ENCODE measurements at regions not wholly inside any gene's neighbourhood (a gene's known extent, or its start where the extent isn't known, plus 50 kb on each side); places are given as distances from the start of the nearest gene placed in this dataset.
A peak's percentile ranks its signal among the peaks of the same experiment; 100 is the strongest.

- DNase-seq (ENCODE audit: low spot score) = no peak
Measured at GRCh38 chr18:25724121-25724520, 366.3 kb downstream of the SS18 start.

- no peak for DNase-seq (ENCODE audit: low spot score)
Measured at GRCh38 chr18:25713103-25713502, 361.1 kb upstream of the ZNF521 start.

- no peak for DNase-seq (ENCODE audit: low spot score)
Measured at GRCh38 chr18:25710981-25711380, 359.0 kb upstream of the ZNF521 start.

GRCh38 chr18:25705650-25706049 is 353.7 kb upstream of the ZNF521 start:
- DNase-seq (ENCODE audit: low spot score) = no peak

- DNase-seq (ENCODE audit: low spot score) = no peak
Measured at GRCh38 chr18:25704494-25704893, 352.5 kb upstream of the ZNF521 start.

- no peak for DNase-seq (ENCODE audit: low spot score)
Measured at GRCh38 chr18:25704071-25704470, 352.1 kb upstream of the ZNF521 start.

GRCh38 chr18:25701821-25702220 is 349.9 kb upstream of the ZNF521 start:
- DNase-seq (ENCODE audit: low spot score) = no peak

GRCh38 chr18:25686960-25687500 is 335.1 kb upstream of the ZNF521 start:
- DNase-seq (ENCODE audit: low spot score) = no peak

GRCh38 chr18:25685088-25685487 is 333.1 kb upstream of the ZNF521 start:
- DNase-seq (ENCODE audit: low spot score) = no peak

- DNase-seq (ENCODE audit: low spot score) = no peak
Measured at GRCh38 chr18:25679491-25679890, 327.5 kb upstream of the ZNF521 start.

GRCh38 chr18:25678221-25678620 is 326.3 kb upstream of the ZNF521 start:
- DNase-seq (ENCODE audit: low spot score) = no peak

GRCh38 chr18:25675123-25675850 is 323.3 kb upstream of the ZNF521 start:
- no peak for DNase-seq (ENCODE audit: low spot score)

- no peak for DNase-seq (ENCODE audit: low spot score)
Measured at GRCh38 chr18:25674183-25674582, 322.2 kb upstream of the ZNF521 start.

GRCh38 chr18:25672490-25672889 is 320.5 kb upstream of the ZNF521 start:
- no peak for DNase-seq (ENCODE audit: low spot score)

- peak; percentile 7 for DNase-seq (ENCODE audit: low spot score)
Measured at GRCh38 chr18:25669741-25670140, 317.8 kb upstream of the ZNF521 start.

- no peak for DNase-seq (ENCODE audit: low spot score)
Measured at GRCh38 chr18:25662272-25662671, 310.3 kb upstream of the ZNF521 start.

- DNase-seq (ENCODE audit: low spot score) = no peak
Measured at GRCh38 chr18:25661831-25662230, 309.9 kb upstream of the ZNF521 start.

GRCh38 chr18:25659541-25659940 is 307.6 kb upstream of the ZNF521 start:
- no peak for DNase-seq (ENCODE audit: low spot score)

- no peak for DNase-seq (ENCODE audit: low spot score)
Measured at GRCh38 chr18:25658476-25658875, 306.5 kb upstream of the ZNF521 start.

- no peak for DNase-seq (ENCODE audit: low spot score)
Measured at GRCh38 chr18:25651553-25651952, 299.6 kb upstream of the ZNF521 start.

- peak; percentile 81 for DNase-seq (ENCODE audit: low spot score)
Measured at GRCh38 chr18:25650201-25650941, 298.4 kb upstream of the ZNF521 start.

- DNase-seq (ENCODE audit: low spot score) = no peak
Measured at GRCh38 chr18:25648716-25649260, 296.8 kb upstream of the ZNF521 start.

GRCh38 chr18:25647404-25647803 is 295.4 kb upstream of the ZNF521 start:
- DNase-seq (ENCODE audit: low spot score) = no peak

All from AG08395 (cell line).